ENCODE measurements at regions not wholly inside any gene's neighbourhood (a gene's known extent, or its start where the extent isn't known, plus 50 kb on each side); places are given as distances from the start of the nearest gene placed in this dataset.

GRCh38 chr2:44098891-44099290, 69.8 kb upstream of the PPM1B start:
- TF ChIP-seq POLR2A (IDR thresholded peaks at IDR 0.05) (no peak), CTCF (IDR thresholded peaks at IDR 0.05) (no peak), EP300 (IDR thresholded peaks at IDR 0.05) (no peak), POLR2AphosphoS5 (IDR thresholded peaks at IDR 0.05) (no peak)

Measured in suprapubic skin (tissue), 4 donors.